GM18505 (cell line): ENCODE measurements at regions not wholly inside any gene's neighbourhood (a gene's known extent, or its start where the extent isn't known, plus 50 kb on each side); places are given as distances from the start of the nearest gene placed in this dataset.

Experiments
- ATAC-seq: cut with Tn5 transposase; IDR thresholded peaks from one replicate; pipeline ENCODE4 v1.9.1; 2021; ENCODE audit not compliant: unreplicated experiment
- POLR2A ChIP-seq: IDR thresholded peaks from 4 replicates; pipeline ENCODE4 v1.6.1; 2011; ENCODE audit warnings: borderline replicate concordance; ENCODE audit not compliant: insufficient read depth, insufficient read length; ENCODE audit errors: extremely low read depth

GRCh38 chr5:158436271-158437065 is 577.5 kb upstream of the CLINT1 start:
- TF ChIP-seq POLR2A: no peak
- ATAC-seq: no peak

GRCh38 chr5:158435161-158435616 is 576.2 kb upstream of the CLINT1 start:
- peak; percentile 88 for ATAC-seq
- TF ChIP-seq POLR2A: no peak

- TF ChIP-seq POLR2A: no peak
- peak; percentile 7 for ATAC-seq
Measured at GRCh38 chr5:158434749-158435148, 575.8 kb upstream of the CLINT1 start.

GRCh38 chr5:158433634-158434033 is 574.7 kb upstream of the CLINT1 start:
- no peak for ATAC-seq
- TF ChIP-seq POLR2A: no peak

- no peak for TF ChIP-seq POLR2A
- ATAC-seq: no peak
Measured at GRCh38 chr5:158431369-158432029, 572.6 kb upstream of the CLINT1 start.

GRCh38 chr5:158430798-158431167 is 571.8 kb upstream of the CLINT1 start:
- TF ChIP-seq POLR2A: no peak
- no peak for ATAC-seq

GRCh38 chr5:158430166-158430797 is 571.3 kb upstream of the CLINT1 start:
- TF ChIP-seq POLR2A: no peak
- ATAC-seq: no peak

- ATAC-seq: no peak
Measured at GRCh38 chr5:158429564-158429963, 570.6 kb upstream of the CLINT1 start.

GRCh38 chr5:158423623-158424200 is 564.8 kb upstream of the CLINT1 start:
- no peak for ATAC-seq
- no peak for TF ChIP-seq POLR2A

More at GRCh38 chr5:158429564-158429963, 570.6 kb upstream of the CLINT1 start:
- no peak for TF ChIP-seq POLR2A

- no peak for ATAC-seq
- no peak for TF ChIP-seq POLR2A
Measured at GRCh38 chr5:158422653-158423515, 563.9 kb upstream of the CLINT1 start.

GRCh38 chr5:158421319-158421718 is 562.4 kb upstream of the CLINT1 start:
- TF ChIP-seq POLR2A: no peak
- no peak for ATAC-seq

- TF ChIP-seq POLR2A: no peak
- ATAC-seq: no peak
Measured at GRCh38 chr5:158419186-158419585, 560.2 kb upstream of the CLINT1 start.
